Heart left ventricle (tissue), 13 donors: ENCODE measurements at regions not wholly inside any gene's neighbourhood (a gene's known extent, or its start where the extent isn't known, plus 50 kb on each side); places are given as distances from the start of the nearest gene placed in this dataset.

ENCODE experiments used
- CTCF ChIP-seq, 12 donors: fragments of 200-600 bp; sonication (generic) in 4 of 12; IDR thresholded peaks; one replicate each; pipeline versions ENCODE4 v1.5.0 to v1.8.0; 2018 to 2022; ENCODE audit warnings: antibody characterized with exemption in 12 of 12, mild to moderate bottlenecking in 5 of 12
- POLR2A ChIP-seq, 2 donors: fragments of 450-650 bp; IDR thresholded peaks; one replicate each; pipeline ENCODE4 v1.6.1; 2017; ENCODE audit warnings: antibody characterized with exemption in 2 of 2, mild to moderate bottlenecking in 2 of 2, moderate library complexity in 2 of 2
- donor health status: ischemic (EF 13 %, LVEDD 7.1; RV severe dilation, severe dysfunction).
- donor health status: DM: no; HTN: yes; CAD: no.
- donor health status: DM: no; HTN: no; CAD: no.
- donor health status: ischemic (EF 25% LVEDD 6.9; RV normal size, moderate dysfunction).
- donor health status: ischemic (EF 25% LVEDD 5.7; RV mildly dilated, moderate dysfunction).
- donor health status: ischemic (EF 35%, LVEDD 5.7; RV mildly dilated, moderate dysfunction).
- donor health status: nonischemic (EF 11% LVEDD 7.7; RV severe dilation, severe dysfunction).
- donor health status: DM: yes; HTN: yes; CAD: no.
- donor health status: PGD.
- donor health status: ischemic (EF 29% LVEDD 5.4; RV normal size, mild dysfunction).
- donor health status: nonischemic (EF 23%, LVEDD 6.1; RV moderate dilation, normal function).

- TF ChIP-seq CTCF (IDR thresholded peaks at IDR 0.05): no peak
- no peak for TF ChIP-seq POLR2A (IDR thresholded peaks at IDR 0.05)
Measured at GRCh38 chr3:144822671-144823070, 851.0 kb downstream of the DIPK2A start.
